ENCODE measurements at regions not wholly inside any gene's neighbourhood (a gene's known extent, or its start where the extent isn't known, plus 50 kb on each side); places are given as distances from the start of the nearest gene placed in this dataset.
A peak's percentile ranks its signal among the peaks of the same experiment; 100 is the strongest.

- DNase-seq = no peak
Observed at GRCh38 chr2:57759131-57759530, 287.5 kb upstream of the VRK2 start.

DNA sequence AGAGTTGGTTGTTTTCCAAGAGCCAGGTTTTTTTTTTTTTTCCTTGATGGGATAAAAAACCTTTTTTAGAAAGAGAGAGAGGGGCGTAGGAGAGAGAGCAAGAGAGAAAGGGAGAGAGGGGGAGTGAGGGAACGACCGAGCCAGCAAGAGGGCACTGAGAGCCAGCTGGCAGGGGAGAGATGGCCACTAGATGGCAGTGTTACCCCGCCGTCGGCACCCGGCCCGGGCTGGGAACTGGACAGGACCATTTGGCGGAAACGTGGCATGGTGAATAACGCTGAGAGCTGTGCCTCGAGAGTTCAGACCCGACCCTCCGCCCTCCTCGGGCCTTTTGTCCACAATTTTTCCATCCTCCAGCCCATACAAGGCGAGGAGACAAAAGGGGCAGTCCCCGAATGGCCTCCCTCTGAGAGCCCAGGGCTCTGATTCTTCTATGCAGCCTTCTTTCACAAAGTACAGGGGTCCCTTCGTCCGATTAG, 286.7 kb upstream of the VRK2 start:
- peak; percentile 90 for DNase-seq

DNA sequence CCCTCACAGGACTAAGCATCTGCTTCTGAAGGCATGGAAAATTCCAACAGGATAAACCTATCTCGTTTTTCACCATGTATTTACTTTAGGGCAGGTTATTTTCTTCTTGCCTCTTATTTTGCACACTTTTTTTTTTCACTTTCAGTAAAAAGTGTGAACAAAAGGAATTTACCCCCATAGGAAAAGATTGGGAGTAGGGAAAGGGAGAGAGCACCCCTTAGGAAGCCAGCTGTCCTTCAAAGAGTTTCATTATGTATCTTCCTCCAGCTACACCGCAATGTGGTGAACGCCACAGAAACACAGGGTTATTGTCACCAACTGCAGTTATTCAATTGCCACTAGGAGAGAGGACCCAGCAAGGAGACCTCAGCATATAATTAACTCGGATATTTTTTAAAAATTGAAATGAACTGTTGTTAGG, 286.2 kb upstream of the VRK2 start:
- no peak for DNase-seq

DNA sequence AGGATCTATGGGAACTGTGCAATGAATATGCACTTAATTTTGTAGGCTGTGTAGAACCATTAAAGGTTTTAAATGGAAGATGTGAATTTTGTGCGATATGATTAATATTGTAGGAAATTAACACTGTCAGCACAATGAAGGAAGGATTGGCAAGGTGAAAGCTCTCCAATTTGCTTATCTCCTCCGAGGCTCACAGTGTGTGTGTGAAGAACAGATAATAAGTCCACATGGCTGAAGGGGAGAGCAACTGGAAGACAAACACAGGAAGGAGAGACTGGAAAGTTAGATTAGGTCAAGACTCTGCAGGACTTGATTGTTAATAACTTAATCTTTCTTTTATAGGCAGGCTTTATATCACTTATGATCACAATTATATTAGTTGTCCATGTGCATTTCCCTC, 269.7 kb upstream of the VRK2 start:
- no peak for DNase-seq

DNA sequence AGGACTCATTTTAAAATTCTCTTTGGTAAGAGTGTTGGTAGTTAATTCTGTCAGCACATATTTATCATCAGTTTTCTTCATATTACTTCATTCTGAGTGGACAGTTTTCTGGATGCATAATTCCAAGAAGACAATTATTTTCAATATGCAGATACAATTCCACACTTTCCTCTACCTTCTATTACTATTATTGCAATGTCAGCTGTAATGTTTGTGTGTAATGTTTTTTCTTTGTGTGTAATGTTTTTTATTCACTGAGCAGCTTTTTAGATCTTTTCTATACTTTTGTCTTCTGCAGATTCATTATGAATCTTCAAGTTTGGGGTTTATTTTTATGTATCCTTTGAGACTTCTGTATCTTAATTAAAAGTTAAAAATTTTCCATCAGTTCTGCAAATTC, 264.0 kb upstream of the VRK2 start:
- no peak for DNase-seq

- no peak for DNase-seq
Observed at GRCh38 chr2:57793310-57793709, 253.3 kb upstream of the VRK2 start.

- no peak for DNase-seq
Observed at GRCh38 chr2:57796527-57796926, 250.1 kb upstream of the VRK2 start.

DNA sequence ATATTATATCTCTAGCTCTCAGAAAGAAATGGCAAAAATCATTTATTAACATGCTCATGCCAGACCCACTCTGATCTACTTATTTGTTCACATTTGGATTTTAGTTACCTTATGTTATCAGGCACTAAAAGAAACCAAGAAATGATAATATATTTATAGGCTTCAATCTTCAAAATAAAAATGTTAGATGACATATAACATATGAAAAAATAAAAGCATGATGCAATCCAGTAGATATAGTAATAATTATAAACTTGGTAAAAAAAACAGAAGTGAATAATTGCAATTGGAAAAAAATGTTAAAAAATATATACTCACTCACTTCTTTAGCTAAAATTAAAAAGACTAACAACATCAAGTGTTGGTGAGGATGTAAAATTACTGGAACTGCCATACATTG, 248.3 kb upstream of the VRK2 start:
- no peak for DNase-seq

- DNase-seq = no peak
Observed at GRCh38 chr2:57802243-57802642, 244.4 kb upstream of the VRK2 start.

GRCh38 chr2:57804971-57805370, 241.6 kb upstream of the VRK2 start:
- DNase-seq = no peak

GRCh38 chr2:57806449-57806968, 240.1 kb upstream of the VRK2 start:
- no peak for DNase-seq

DNA sequence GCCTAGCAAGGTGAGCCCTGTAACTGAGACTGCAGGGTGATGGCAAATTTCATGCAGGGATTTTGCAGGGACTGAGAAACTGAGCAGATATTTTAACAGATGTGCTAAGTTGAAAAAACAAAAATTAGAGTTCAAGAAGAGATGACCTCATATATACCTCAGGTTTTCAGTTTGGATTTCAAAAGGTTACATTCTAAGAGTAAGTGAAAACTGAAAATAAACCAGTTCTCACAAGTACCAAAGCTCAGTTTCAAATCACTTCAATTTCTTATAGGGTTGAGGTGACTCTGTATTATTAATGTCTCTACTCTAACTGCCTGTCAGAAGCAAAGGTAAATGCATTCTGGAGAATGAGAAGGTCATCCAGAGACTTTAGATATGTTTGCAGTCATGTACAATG, 237.4 kb upstream of the VRK2 start:
- no peak for DNase-seq

DNA sequence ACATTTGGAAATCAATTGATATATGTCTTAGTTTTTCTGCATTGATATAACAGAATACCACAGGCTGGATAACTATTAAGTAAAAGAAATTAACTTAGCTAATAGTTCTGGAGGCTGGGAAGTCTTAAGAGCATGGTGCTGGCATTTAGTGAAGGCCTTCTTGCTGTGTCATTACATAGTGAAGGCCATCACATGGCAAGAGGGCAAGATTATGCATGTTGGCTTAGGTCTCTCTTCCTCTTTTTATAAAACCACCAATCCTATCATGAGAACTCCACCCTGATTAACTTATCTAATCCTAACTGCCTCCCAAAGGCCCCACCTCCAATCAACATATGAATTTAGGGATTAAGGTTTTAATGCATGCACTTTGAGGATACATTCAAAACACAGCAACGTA, 225.5 kb upstream of the VRK2 start:
- DNase-seq = no peak

DNA sequence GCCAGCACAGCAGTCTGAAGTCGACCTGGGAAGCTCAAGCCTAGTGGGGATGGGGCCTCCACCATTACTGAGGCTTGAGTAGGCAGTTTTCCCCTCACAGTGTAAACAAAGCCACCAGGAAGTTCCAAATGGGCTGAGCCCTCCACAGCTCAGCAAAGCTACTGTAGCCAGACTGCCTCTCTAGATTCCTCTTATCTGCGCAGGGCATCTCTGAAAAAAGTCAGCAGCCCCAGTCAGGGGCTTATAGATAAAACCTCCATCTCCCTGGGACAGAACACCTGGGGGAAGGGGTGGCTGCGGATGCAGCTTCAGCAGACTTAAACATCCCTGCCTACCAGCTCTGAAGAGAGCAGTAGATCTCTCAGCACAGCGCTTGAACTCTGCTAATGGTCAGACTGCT, 218.4 kb upstream of the VRK2 start:
- DNase-seq = no peak

GRCh38 chr2:57834666-57835065, 211.9 kb upstream of the VRK2 start:
- no peak for DNase-seq

DNA sequence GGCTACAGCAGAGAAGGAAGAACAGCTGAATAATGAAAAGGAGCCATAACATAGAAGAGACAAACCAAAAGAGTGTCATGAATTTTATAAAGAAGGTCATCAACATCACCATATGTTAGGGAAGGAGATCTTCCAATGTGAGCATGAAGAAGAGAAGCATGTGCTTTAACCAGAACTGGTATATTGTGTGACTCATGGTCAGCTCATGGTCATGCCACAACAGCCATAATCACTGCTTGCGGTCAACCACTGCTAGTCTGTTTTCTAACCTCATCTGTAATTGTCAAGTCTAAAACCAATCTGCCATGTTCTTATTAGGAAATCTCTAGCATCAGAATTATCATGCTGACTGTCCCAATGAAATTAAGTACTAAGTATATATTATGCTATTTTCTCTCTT, 204.1 kb upstream of the VRK2 start:
- DNase-seq = no peak

- DNase-seq = no peak
Observed at GRCh38 chr2:57843158-57843557, 203.4 kb upstream of the VRK2 start.

GRCh38 chr2:57848723-57849122, 197.9 kb upstream of the VRK2 start:
- DNase-seq = no peak

DNA sequence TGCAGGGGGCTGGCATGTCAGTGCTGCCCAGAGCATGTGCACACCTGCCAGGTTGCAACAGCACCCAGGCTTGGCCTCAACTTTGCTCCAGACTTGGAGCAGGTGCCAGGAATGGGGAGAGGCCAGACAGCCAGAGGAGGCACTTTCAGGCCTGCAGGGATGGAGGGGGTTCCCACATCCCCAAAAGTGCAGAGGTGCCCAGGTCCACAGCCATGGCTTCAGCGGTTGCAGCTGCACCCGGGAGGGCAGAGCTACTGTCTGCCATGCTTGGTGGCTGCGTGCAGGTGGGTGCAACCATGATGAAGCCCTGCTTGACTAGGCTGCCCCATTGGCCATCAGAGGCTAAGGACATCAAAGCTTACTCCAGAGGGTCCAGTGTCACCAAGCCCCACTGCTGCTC, 196.8 kb upstream of the VRK2 start:
- DNase-seq = no peak

DNA sequence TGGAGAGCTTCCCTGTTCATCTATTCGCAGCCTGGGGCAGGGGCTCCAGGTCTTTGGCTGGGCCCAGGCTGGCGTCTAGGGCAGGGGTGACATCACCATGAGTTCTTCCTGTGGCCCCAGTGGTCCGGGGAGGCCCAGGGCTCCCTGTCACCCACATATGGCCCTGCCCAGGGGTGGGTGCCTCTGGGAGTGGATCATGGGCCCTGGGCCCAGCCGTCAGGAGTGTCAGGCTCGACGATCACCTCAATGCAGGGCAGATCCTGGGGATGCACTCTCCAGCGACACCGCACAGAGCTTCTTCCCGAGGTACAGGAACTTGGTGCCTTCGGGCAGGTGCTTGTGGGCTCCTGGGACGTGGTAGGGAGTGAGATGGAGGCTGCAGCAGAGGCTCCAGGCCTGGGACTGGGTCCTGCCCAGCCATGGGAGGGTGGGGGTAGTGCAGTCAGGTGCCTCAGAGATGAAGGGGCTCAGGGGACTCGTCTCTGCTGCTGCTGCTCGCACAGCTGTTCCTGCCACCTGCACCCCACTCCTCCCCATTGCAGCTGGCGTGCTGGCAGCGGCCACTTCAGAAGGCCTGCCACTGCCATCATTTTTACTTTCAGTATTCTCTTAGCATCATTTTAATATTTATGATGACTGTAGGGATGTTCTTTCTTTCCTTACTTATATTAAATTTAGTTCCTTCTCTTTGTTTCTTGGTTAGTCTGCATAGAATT, 196.0 kb upstream of the VRK2 start:
- no peak for DNase-seq

DNA sequence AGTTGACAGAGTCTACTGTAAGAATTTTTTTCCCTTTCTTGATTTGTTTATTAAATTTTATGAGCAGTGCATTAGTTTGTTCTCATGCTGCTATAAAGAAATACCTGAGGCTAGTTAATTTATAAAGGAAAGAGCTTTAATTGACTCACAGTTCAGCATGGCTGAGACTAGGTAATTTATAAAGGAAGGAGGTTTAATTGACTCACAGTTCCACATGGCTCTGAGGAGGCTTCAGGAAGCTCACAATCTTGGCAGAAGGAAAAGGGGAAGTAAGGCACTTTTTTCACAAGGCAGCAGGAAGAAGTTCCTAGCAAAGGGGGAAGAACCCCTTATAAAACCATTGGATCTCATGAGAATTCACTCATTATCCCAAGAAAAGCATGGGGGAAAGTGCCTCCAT, 191.4 kb upstream of the VRK2 start:
- DNase-seq = no peak

DNA sequence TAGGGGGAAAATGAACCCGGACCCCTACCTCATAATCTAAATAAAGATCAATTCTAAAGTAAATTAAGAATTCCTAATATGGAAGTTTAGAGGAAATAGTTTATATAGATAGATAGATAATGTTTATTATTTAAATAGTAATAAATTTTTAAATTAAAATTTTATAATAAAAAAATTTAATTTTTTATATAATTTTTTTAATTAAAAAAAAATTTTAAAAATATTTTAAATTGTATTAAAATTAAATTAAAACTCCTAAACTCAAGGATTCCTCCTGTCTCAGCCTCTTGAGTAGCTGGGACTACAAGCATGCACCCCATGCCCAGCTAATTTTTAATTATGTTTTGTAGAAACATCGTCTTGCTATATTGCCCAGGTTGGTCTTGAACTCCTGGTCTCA, 186.9 kb upstream of the VRK2 start:
- DNase-seq = no peak

DNA sequence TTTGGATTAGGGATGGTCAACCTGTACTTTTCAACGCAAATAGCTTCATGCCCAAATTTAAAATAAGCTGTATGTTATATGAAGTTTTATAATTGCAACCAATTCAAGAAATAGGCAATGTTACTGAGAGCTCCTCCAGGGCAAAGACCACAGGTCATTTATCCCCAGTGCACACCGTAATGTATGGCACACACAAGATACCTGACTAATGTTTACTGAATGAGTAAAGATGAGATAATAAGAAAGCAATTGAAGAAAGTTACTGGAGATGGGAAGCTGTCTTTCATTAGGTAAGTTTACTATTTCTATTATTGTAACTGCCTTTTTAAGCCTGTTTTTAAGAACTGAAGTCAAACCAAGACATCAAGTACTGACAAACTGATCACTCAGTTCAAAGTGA, 184.5 kb upstream of the VRK2 start:
- no peak for DNase-seq

DNA sequence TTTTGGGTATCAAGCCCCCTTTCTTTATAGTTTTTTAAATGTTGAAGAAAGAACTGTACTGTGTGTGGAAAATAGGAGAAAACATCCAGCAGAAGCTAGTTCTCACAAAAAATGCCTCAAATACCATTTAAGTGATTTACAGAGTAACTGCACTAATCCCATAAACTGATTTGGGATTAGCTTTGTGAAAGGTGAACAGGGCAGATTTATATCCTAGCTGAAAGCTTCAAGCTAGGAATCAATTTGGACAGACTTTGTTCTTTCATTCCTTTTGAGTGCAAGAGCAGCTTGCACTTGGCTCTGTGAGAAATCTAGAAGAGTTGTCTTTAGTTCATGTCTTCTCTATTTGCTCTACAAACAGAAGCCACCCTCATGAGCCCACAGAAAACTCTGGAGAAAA, 183.9 kb upstream of the VRK2 start:
- DNase-seq = no peak

DNA sequence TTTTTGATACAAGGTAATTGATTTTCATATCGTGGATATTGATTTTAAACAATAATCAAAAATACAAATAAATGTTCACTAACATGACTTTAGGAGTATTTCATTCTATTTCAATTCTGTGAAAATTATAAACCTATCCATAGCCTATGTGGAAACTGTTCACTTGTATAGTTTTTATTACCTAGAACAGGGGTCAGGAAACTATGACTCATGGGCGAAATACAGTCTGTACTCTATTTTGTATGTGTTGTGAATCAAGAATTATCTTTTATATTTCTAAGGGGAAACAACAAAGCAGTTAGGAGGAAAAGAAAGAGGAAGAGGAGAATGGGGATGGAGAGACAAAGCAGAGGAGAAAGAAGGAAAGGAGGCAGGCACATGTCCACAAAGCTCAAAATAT, 181.7 kb upstream of the VRK2 start:
- DNase-seq = no peak
